Uterus (tissue), 2 donors: ENCODE measurements at regions not wholly inside any gene's neighbourhood (a gene's known extent, or its start where the extent isn't known, plus 50 kb on each side); places are given as distances from the start of the nearest gene placed in this dataset.

ENCODE experiments used
- CTCF ChIP-seq, 4 experiments: fragments of 200-600 bp in 2 of 4; fragments of 450-650 bp in 2 of 4; sonication (generic) in 2 of 4; IDR thresholded peaks; one replicate each; pipeline ENCODE4 v1.5.1; 2016 to 2019; ENCODE audit warnings: antibody characterized with exemption in 4 of 4, mild to moderate bottlenecking in 2 of 4, moderate library complexity in 1 of 4
- POLR2A ChIP-seq, 2 donors: fragments of 450-650 bp; IDR thresholded peaks; one replicate each; pipeline ENCODE4 v1.6.1; 2016; ENCODE audit warnings: antibody characterized with exemption in 2 of 2, mild to moderate bottlenecking in 1 of 2, moderate library complexity in 1 of 2

- TF ChIP-seq CTCF (IDR thresholded peaks at IDR 0.05) (no peak), POLR2A (IDR thresholded peaks at IDR 0.05) (no peak)
These were observed 344.6 kb downstream of the SATB2 start for GRCh38 chr2:199113111-199113510.
